Esophagus squamous epithelium (tissue), 5 donors: ENCODE measurements at regions not wholly inside any gene's neighbourhood (a gene's known extent, or its start where the extent isn't known, plus 50 kb on each side); places are given as distances from the start of the nearest gene placed in this dataset.

Source experiments
- DNase-seq: peaks from one replicate; lab custom pipeline; 2025; lab: John Stamatoyannopoulos, UW
- H3K27ac ChIP-seq, 4 donors: fragments of 200-600 bp; sonication (generic); one replicate each; pipeline ENCODE4 v1.5.1; 2016 to 2019; ENCODE audit warnings: mild to moderate bottlenecking in 1 of 4
- H3K27me3 ChIP-seq, 4 donors: fragments of 200-600 bp; sonication (generic); 1 replicate in 3 of 4; 2 replicates in 1 of 4; pipeline versions ENCODE4 v1.5.1 to v1.6.0; 2017 to 2021; ENCODE audit warnings: antibody characterized with exemption in 1 of 4
- H3K36me3 ChIP-seq, 3 donors: fragments of 200-600 bp; sonication (generic); one replicate each; pipeline ENCODE4 v1.5.1; 2016 to 2019
- H3K4me1 ChIP-seq, 3 donors: fragments of 200-600 bp; sonication (generic); one replicate each; pipeline ENCODE4 v1.5.1; 2017 to 2019
- H3K4me3 ChIP-seq, 4 donors: fragments of 200-600 bp; sonication (generic); 1 replicate in 3 of 4; 2 replicates in 1 of 4; pipeline ENCODE4 v1.5.1; 2016 to 2019; ENCODE audit warnings: mild to moderate bottlenecking in 2 of 4, moderate library complexity in 1 of 4
- H3K9me3 ChIP-seq, 3 donors: fragments of 200-600 bp; sonication (generic); one replicate each; pipeline ENCODE4 v1.5.1; 2016 to 2019
- POLR2A ChIP-seq, 4 donors: fragments of 450-650 bp; IDR thresholded peaks; one replicate each; pipeline ENCODE4 v1.6.1; 2017; ENCODE audit warnings: antibody characterized with exemption in 4 of 4, mild to moderate bottlenecking in 4 of 4, moderate library complexity in 3 of 4
- WGBS, 2 donors: methylation state at CpG; one replicate each; pipeline ENCODE4 v1.1.5; 2018; 5-methylcytosine and 5-hydroxymethylcytosine counted together
- intact Hi-C: fragments of 100-400 bp; cut with DNase I; formaldehyde crosslinking; loops from one replicate; pipeline ENCODE4 v1.15.0; 2022
- TF ChIP-seq, protein P1 (sequence below), 6 experiments: fragments of 450-650 bp in 4 of 6; fragments of 200-600 bp in 2 of 6; sonication (generic) in 2 of 6; IDR thresholded peaks; one replicate each; pipeline ENCODE4 v1.5.1; 2016 to 2019; ENCODE audit warnings: antibody characterized with exemption in 6 of 6, mild to moderate bottlenecking in 4 of 6, moderate library complexity in 4 of 6
- donor health status: DM: yes; HTN: yes; CAD: no.

DNA sequence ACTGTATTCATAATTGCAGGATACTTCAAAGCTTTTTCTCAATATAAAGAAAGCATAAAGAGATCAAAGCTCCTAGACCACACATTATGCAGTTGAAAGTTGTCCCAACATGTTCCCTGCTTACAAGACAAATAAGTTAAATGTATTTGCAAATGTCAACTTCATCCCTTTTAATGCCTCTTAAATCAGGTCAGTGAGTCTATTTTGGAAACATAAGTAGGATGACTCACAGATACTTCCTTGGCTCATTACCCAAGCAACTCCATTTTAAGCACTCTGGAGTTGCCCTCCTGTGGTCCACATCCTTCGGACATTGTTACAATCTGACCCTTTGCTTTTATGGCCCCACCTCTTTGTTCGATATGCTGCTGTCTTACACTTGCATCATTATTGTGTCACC lies 162.0 kb downstream of the FAXC start:
- 35 to 36% methylated on average over 2 of the region's 2 CpGs for WGBS, 2 donors
- no peak overlapping the region for H3K27ac ChIP-seq
- no peak for DNase-seq

DNA sequence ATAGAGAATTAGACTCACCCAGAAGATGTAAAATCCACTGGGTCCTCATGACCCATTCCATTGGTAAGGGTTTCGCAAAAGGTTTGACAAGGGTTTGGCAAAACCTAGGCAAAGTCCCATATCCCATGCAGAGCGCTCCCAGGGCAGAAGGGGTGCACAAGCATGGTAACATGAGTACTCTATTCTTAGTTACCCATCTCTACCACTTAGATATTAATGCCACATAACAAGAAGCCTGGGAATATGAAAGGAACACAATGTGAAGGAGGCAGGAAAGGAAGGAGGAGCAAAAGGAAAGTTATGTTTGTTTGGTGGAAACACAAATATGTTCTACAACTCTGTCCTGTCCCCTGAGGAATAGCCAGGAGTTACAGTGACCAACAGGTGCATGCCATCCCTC lies 163.1 kb downstream of the FAXC start:
- no peak for TF ChIP-seq POLR2A (IDR thresholded peaks at IDR 0.05)
- TF ChIP-seq, protein P1, sequence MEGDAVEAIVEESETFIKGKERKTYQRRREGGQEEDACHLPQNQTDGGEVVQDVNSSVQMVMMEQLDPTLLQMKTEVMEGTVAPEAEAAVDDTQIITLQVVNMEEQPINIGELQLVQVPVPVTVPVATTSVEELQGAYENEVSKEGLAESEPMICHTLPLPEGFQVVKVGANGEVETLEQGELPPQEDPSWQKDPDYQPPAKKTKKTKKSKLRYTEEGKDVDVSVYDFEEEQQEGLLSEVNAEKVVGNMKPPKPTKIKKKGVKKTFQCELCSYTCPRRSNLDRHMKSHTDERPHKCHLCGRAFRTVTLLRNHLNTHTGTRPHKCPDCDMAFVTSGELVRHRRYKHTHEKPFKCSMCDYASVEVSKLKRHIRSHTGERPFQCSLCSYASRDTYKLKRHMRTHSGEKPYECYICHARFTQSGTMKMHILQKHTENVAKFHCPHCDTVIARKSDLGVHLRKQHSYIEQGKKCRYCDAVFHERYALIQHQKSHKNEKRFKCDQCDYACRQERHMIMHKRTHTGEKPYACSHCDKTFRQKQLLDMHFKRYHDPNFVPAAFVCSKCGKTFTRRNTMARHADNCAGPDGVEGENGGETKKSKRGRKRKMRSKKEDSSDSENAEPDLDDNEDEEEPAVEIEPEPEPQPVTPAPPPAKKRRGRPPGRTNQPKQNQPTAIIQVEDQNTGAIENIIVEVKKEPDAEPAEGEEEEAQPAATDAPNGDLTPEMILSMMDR (IDR thresholded peaks at IDR 0.05) = no peak
- H3K4me1 ChIP-seq = no peaks in the 10 kb centered on the region
- no peaks in the 10 kb centered on the region for H3K36me3 ChIP-seq
- peaks cover 0 to 4% (median 0%) of the 10 kb centered on the region in 3 donors for H3K9me3 ChIP-seq
- WGBS, 2 donors = 88% methylated on average over 2 of the region's 2 CpGs; no CpG with 5 or more reads in 1 of the 2 donors
- no peak for DNase-seq
- intact Hi-C loops = no loop called here
- H3K27ac ChIP-seq = no peak overlapping the region
- peaks cover 0 to 84% (median 0%) of the 10 kb centered on the region in 4 donors for H3K27me3 ChIP-seq
- H3K4me3 ChIP-seq = no peak overlapping the region

More for the DNA sequence above, 162.0 kb downstream of the FAXC start:
- H3K36me3 ChIP-seq = no peaks in the 10 kb centered on the region
- peaks cover 0 to 77% (median 0%) of the 10 kb centered on the region in 4 donors for H3K27me3 ChIP-seq
- no peak for TF ChIP-seq POLR2A (IDR thresholded peaks at IDR 0.05)
- H3K4me1 ChIP-seq = no peaks in the 10 kb centered on the region
- intact Hi-C loops = no loop called here
- no peak overlapping the region for H3K4me3 ChIP-seq
- no peaks in the 10 kb centered on the region for H3K9me3 ChIP-seq

DNA sequence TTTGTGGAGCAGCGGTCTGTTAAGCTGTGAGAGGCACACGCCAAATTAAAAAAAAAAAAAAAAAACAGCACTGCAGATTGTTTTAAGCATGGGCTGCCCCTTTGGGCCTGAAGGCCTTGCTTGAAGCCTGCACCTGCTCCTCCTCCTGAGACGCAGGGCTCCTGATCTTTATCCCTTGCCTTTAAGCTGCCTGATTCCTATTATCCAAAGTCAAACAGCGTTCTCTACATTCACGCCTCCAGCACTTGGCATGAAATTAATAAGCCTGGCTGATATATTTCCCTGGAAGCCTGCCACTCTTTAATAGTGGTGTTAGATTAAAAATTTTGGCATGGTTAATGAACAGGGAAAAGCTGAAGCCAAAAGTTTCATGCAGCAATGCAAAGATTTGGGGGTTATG lies 163.9 kb downstream of the FAXC start:
- TF ChIP-seq, protein P1 (IDR thresholded peaks at IDR 0.05) = no peak
- TF ChIP-seq POLR2A (IDR thresholded peaks at IDR 0.05) = no peak
- no peak for DNase-seq
- no peaks in the 10 kb centered on the region for H3K4me1 ChIP-seq
- H3K4me3 ChIP-seq = no peak overlapping the region
- no peaks in the 10 kb centered on the region for H3K36me3 ChIP-seq
- 28 to 41% methylated on average over 4 to 5 of the region's 5 CpGs for WGBS, 2 donors
- no peak overlapping the region for H3K27ac ChIP-seq
- H3K27me3 ChIP-seq = peaks cover 0 to 76% (median 0%) of the 10 kb centered on the region in 4 donors
- peaks cover 0 to 13% (median 0%) of the 10 kb centered on the region in 3 donors for H3K9me3 ChIP-seq
- intact Hi-C loops = no loop called here

DNA sequence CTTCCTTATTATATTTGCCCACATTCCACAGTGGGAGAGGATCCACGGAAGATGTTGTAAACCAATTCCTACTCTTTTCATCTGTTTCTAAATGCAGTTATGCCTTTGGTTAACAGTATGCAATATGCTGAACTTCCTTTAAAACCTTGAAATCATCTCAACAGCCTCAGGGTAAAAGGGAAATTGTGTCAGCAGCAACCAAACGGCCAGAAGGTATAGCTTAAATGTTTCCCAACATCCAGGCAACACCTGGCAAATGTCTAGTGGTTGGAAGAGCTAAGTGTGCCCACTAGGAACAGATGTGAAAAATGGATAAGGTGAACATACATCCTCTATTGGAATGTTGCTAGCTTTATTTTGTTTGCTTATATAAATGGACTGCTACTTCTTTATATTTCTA lies 164.8 kb downstream of the FAXC start:
- Histone ChIP-seq H3K4me1 (no peaks in the 10 kb centered on the region), H3K36me3 (no peaks in the 10 kb centered on the region), H3K4me3 (no peak overlapping the region), H3K9me3 (peaks cover 0 to 20% (median 0%) of the 10 kb centered on the region in 3 donors), H3K27me3 (peaks cover 0 to 67% (median 0%) of the 10 kb centered on the region in 4 donors), H3K27ac (no peak overlapping the region)
- DNase-seq = no peak
- 20 to 29% methylated on average over 2 of the region's 2 CpGs for WGBS, 2 donors
- TF ChIP-seq, protein P1 (IDR thresholded peaks at IDR 0.05) = no peak
- no peak for TF ChIP-seq POLR2A (IDR thresholded peaks at IDR 0.05)
- intact Hi-C loops = no loop called here

DNA sequence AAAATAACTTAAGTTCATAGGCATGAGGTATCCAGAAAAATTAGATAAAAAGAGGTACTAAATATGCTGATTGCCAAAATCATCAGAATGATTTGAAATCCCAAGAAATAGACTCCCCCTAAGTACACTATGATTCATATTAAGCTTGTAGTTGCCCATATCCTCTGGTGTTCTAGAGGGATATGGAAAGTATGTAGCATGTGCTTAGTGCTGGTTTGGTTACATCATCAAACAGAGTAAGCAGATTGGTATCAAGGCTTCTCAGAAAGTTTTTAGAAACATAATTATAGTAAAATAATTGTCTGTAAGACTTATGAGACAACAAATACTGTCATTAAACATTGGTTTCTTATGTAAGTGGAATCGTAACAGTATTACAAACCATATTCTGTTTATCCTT lies 166.4 kb downstream of the FAXC start:
- Histone ChIP-seq H3K36me3 (no peaks in the 10 kb centered on the region), H3K9me3 (peaks cover 0 to 25% (median 0%) of the 10 kb centered on the region in 3 donors), H3K27ac (no peak overlapping the region), H3K4me1 (no peaks in the 10 kb centered on the region), H3K4me3 (no peak overlapping the region), H3K27me3 (peaks cover 0 to 51% (median 0%) of the 10 kb centered on the region in 4 donors)
- WGBS, 2 donors = 86% methylated on average over 1 of the region's 1 CpG
- intact Hi-C loops = no loop called here
- no peak for DNase-seq
- TF ChIP-seq POLR2A (IDR thresholded peaks at IDR 0.05) = no peak
- TF ChIP-seq, protein P1 (IDR thresholded peaks at IDR 0.05) = no peak

DNA sequence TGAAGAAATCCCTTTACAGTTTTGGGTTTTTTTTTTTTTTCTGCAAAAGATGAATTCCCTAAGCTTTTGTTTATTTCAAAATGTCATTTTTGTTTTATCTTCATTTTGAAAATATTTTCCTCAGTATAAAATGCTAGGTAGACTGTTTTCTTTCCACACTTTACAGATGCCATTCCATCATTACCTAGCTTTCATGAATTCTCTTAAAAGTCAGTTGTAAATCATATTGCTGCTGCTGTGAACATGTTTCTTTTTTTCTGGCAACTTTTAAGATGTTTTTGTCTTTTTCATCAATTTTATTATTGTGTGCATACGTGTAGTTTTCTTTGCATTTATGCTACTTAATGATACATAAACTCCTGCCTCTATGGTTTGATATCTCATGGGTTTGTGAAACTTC lies 168.3 kb downstream of the FAXC start:
- TF ChIP-seq, protein P1 (IDR thresholded peaks at IDR 0.05) = no peak
- TF ChIP-seq POLR2A (IDR thresholded peaks at IDR 0.05) = no peak
- H3K9me3 ChIP-seq = peaks cover 0 to 25% (median 0%) of the 10 kb centered on the region in 3 donors
- H3K27ac ChIP-seq = no peak overlapping the region
- no peaks in the 10 kb centered on the region for H3K4me1 ChIP-seq
- no peak for DNase-seq
- WGBS, 2 donors = 87 to 88% methylated on average over 1 of the region's 1 CpG
- H3K4me3 ChIP-seq = no peak overlapping the region
- peaks cover 0 to 41% (median 0%) of the 10 kb centered on the region in 4 donors for H3K27me3 ChIP-seq
- intact Hi-C loops = no loop called here
- no peaks in the 10 kb centered on the region for H3K36me3 ChIP-seq
